Kidney tubule cell (primary cell): ENCODE measurements at regions not wholly inside any gene's neighbourhood (a gene's known extent, or its start where the extent isn't known, plus 50 kb on each side); places are given as distances from the start of the nearest gene placed in this dataset.
"Not testable (repeated sequence)": the region's sequence is repeated elsewhere in the genome, so short reads cannot be mapped to it uniquely, and the experiment has no call there.

Source experiments
- DNase-seq: peaks from one replicate; pipeline ENCODE4 v3.0.0-alpha.2; 2018; ENCODE audit warnings: low spot score

DNA sequence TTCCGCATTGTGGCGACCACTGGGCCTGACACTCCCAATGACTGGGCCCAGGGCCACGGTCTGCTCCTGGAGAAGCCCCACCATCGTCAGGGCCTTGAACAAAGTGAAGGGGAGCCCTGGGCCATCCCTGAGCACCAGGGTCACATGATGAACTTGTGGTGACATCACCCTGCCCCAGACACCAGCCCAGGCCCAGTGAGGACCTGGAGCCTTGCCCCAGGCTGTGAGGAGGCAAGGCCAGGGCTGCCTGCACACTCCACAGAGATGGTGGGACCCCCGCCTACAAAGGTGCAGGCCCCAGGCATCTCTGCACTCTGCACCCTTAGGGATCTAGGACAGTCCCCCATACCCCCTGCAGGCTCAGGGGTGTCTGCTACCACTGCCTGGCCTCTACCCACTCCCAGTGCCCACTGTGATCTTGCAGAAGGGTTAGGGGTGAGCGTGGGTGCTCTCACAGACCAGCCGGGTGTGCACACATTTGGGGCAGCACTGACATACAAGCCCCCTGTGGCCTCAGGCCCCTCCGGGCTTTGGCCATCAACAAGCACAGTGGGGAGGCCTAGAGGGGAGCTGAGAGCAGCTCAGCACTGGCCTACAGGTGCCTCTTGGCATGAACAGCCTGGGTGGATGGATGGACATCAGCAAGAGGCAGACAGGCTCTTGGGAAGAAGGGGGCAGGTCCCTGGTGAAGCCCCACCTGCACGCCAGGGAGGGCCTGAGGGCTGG lies 624.0 kb upstream of the LRRTM4 start:
- no peak for DNase-seq

DNA sequence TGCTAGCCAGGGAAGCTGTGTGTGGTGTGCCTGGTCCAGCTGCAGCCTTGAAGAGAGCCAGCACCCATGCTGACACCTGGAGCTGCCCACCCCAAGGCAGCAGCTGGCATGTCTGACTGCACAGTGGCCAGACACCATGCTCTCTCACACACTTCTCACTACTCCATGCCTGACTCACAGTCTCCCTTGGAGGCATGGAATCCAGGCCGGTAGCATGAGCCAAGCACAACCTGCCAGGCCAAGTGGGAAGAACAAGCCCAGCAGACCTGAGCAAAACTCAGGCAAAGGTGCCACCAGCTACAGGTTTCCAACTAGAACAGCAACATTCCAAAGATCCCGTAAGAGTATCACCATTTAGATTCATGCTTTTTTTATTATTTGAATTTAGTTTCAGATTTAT lies 625.3 kb upstream of the LRRTM4 start:
- no peak for DNase-seq

DNA sequence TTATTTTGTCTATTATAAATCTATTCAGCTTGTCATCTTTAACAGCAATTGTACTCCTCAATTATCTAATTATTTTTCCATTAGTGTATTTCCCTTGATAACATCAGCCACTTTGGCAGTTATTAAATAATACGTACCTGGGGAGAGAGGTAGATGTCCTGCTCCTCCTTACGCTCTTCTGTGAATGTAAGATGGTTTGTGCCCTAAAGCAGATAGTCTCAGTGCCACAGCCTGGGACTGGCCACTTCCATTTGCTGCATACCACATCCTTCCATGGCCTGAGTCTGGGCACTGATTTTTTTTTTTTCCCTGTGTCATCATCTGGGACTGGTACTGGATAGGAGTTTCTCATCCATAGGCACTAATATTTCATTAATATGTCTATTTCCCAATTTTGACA lies 632.4 kb upstream of the LRRTM4 start:
- DNase-seq = no peak

DNA sequence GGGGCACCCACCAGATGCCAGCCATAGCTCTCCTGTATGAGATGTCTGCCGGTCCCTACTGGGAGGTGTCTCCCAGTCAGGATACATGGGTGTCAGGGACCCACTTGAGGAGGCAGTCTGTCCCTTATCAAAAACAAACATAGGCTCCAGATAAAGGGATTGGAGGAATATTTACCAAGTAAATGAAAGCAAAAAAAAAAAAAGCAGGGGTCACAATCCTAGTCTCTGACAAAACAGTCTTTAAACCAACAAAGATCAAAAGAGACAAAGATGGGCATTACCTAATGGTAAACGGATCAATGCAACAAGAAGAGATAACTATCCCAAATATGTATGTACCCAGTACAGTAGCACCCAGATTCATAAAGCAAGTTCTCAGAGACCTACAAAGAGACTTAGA lies 640.0 kb upstream of the LRRTM4 start:
- no peak for DNase-seq

GRCh38 chr2:78172157-78172556 lies 650.0 kb upstream of the LRRTM4 start:
- not testable (repeated sequence) for DNase-seq

DNA sequence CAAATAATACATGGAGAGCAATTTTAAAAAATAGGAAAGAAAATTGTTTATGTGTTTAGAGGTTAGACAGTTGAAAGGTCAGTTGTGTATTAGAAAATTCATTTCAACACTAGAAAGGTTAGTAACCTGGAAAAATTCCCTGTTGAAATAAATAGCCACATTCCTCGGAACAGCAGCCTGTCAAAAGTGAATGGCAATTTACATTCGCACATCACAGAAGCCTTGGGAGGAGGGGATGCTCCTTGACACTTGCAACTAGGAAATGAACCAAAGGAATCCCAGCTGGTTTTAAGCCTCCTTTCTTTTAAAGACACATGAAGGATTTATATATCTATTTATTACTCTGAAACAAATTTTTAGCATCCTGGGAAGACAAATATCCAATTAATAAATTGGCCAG lies 653.5 kb upstream of the LRRTM4 start:
- DNase-seq = no peak

DNA sequence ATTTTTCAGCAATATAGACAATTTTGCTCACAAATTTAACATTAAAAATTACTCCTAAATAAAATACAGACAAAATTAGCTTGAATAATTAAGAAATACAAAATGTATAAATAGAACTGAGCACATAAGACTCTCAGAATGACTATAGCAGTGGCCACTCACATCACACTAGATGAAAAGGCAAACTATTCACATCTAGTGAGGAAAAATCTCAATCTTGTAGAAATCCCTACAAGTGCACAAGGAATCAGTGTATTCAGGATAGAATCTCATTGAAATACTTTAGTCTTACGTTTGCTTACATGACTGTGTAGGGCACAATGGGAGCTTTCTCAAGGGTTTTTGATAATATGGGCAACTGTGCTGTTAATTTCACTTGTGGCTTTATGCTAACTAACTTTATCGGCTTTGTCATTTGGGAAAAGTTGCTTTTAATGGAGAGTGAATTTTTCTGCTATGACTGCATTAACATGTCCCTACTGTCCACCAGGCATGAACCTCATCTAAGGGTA lies 678.9 kb upstream of the LRRTM4 start:
- no peak for DNase-seq

DNA sequence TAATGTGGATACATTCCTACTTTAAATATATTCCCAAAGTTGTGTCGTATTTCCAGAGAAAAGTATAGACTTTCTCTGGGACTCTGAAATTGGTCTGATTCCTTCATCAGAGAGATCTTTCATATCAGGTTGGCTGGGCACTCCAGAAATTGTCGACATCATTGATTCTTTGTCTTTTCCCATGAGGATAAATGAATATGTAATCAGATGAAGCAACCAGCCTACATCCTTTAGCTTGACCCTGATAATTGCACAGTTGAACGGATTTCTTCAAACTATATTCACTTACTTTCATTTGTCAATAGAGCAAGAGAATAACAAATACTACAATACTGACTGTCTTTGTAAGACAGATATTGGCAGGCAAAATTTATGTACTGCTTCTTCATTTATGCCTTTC lies 680.2 kb upstream of the LRRTM4 start:
- no peak for DNase-seq

GRCh38 chr2:78202986-78203670 lies 681.0 kb upstream of the LRRTM4 start:
- DNase-seq = no peak

DNA sequence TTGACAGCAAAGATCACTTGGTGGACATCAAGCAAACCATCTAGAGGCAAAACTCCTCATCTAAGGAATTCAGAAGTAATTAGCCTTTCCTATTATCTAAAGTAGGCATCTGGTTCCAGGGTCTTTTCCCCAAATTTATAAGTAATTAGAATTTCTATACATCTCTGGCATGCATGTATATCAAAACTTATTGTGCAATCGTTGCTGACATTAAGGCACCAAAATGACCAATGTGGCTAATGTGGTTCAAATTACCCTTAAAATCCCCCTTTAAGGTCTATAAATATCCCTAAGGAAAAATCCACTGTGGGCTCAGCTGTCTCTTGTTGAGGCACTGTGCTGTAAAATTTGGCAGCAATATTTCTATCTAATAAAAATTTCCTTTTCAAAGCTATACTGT lies 695.9 kb upstream of the LRRTM4 start:
- no peak for DNase-seq

GRCh38 chr2:78237704-78238103 lies 715.5 kb upstream of the LRRTM4 start:
- no peak for DNase-seq

DNA sequence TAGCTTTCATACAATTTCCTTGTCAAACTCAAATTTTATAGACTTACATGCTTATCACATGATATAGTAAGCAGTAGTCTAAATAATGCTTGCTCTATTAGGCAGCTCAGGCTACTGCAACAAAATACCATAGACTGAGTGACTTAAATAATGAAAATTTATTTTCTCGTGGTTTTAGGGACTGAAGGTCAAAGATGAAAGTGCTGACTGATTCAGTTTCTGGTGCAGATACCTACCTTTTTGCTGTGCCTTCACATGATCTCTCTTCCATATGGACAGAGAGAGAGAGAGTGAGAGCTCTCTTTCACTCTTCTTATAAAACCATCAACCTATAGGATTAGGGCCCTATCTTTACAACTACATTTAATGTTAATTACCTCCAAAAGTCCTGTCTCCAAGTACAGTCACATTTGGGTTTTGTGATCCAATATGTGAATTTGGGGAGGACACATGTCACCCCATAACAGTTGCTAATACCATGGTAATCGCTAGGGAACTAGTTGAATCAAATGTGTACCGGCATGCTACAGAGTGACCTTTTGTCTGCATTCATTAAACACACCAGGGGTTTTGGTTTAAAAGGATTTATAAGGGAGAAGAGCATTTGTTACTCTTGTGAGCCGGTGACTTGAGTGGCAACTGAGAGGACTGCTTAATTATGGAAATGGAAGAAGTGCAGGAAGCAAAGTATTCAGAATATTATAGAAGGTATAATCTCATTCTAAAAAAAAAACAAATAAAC lies 723.4 kb upstream of the LRRTM4 start:
- DNase-seq = no peak

GRCh38 chr2:78251708-78252107 lies 729.5 kb upstream of the LRRTM4 start:
- DNase-seq = no peak

DNA sequence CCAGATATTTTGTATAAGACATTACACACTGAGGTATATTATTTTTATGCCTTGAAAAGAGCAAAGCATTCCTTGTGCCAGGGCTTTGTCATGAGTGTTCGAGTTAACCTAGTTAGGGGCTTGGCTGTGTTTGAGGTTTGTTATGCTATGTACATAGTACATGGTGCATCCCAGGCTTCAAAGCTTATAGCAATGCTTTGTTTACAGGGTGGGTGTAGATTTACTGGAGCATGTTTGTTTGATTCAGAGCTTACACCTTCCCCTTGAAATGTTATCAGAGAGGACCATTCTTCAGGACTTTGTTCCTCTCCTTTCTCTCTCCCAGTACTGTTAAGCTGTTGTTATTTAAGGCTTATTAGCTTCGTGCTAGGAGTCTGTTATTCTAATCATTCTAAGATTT lies 738.7 kb upstream of the LRRTM4 start:
- DNase-seq = no peak

DNA sequence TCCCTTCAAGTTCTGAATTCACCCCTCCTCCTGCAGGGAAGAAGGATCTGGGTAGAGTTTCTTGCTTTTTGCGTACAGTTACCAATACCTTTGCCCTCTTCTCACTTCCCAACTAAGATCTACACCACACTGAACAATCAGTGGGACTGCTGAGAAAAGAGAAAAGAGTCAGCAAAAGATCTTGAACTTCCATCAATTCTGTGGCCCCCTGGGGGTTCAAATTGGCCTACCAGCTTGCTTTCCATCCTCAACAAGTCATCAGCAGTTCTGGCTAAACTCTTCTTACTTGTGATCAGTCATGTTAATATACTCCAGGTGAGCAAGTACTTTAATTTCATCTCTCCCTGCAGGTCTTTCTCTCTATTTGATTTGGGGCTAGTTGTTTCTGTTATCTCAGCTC lies 739.3 kb upstream of the LRRTM4 start:
- DNase-seq = no peak

DNA sequence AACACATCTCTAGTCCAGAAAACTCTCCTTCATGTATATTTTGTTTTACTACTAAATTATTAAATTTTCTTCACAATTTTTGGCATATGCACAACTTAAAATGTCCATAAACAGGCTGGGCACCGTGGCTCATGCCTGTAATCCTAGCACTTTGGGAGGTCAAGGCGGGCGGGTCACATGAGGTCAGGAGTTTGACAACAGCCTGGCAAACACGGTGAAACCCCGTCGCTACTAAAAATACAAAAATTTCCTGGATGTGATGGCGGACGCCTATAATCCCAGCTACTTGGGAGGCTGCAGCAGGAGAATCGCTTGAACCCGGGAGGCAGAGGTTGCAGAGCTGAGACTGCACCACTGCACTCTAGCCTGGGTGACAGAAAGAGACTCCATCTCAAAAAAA lies 739.9 kb upstream of the LRRTM4 start:
- DNase-seq = not testable (repeated sequence)

- DNase-seq = no peak
These were observed 740.7 kb upstream of the LRRTM4 start for GRCh38 chr2:78262713-78263375.

DNA sequence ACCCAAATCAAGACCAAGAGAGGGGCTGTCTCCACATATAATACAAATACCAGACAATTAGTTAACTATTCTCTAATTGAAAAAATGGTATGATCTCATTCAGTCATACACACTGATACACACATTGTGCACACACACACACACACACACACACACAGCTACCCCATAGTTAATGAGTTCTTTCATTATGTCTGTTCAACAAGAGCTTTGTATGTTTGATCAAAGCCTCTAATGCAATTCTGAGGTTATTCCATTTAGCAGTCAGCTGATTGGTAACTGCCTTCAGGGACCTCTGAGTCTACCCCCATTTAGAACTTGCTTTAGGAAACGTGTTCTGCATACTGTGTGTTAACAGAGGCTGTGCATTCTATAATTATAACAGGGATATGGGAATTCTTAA lies 741.4 kb upstream of the LRRTM4 start:
- no peak for DNase-seq

- no peak for DNase-seq
These were observed 742.0 kb upstream of the LRRTM4 start for GRCh38 chr2:78264130-78264529.

- DNase-seq = no peak
These were observed 744.3 kb upstream of the REG3G start for GRCh38 chr2:78281164-78281563.

DNA sequence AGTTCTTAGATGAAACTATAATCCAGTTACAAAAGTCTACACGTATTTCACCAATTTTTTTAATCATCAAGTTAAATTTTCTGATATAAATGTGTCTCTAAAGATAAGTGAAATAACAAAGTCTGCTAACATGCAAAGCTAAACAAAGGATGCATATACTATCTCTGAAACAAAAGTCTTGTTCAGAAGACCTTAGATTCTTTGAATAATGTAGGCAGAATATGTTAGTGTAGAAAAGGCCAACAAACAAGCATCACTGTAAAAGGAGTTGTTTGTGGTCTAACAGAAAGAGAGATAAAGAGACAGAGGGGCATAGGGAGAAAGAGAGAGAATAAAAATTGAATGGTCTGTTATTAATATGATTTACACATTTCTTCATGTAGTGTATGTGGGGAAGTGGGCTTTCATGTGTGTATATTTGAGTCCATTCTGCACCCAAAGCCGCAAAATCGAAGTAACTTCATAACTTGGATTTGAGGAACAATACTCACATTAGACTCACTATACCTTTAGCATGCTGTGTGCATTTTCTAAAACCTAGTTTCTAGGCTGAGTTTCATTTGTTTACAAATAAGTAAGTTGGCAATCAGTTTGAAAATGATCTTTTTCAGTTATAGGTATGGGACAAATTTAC lies 734.8 kb upstream of the REG3G start:
- DNase-seq = no peak

DNA sequence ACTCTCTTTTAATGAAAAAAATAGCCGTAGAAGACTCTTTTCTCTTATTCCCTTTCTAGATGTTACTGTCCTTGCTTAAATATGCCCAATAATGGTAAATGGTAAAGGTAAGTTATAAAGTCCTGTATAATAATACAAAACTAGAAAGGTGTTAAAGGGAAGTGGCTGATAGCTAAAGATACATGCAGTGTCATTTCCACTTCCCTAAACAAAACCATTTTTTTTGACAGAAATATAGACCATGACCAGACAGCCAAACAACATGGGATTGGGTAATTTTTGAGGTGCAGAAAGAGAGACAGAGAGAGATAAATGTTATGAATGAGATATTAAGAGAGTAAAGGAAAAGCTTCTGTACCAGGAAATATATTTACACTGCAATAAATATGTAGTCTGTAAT lies 731.7 kb upstream of the REG3G start:
- no peak for DNase-seq
